ENCODE measurements at regions not wholly inside any gene's neighbourhood (a gene's known extent, or its start where the extent isn't known, plus 50 kb on each side); places are given as distances from the start of the nearest gene placed in this dataset.
A peak's percentile ranks its signal among the peaks of the same experiment; 100 is the strongest.

- no peak for TF ChIP-seq ZNF565 (CRISPR knock-in tag; conservative IDR thresholded peaks at IDR 0.05; ENCODE audit: low read depth)
- ATAC-seq = no peak
Measured at GRCh38 chr14:48382961-48383360, 707.6 kb upstream of the MDGA2 start.

DNA sequence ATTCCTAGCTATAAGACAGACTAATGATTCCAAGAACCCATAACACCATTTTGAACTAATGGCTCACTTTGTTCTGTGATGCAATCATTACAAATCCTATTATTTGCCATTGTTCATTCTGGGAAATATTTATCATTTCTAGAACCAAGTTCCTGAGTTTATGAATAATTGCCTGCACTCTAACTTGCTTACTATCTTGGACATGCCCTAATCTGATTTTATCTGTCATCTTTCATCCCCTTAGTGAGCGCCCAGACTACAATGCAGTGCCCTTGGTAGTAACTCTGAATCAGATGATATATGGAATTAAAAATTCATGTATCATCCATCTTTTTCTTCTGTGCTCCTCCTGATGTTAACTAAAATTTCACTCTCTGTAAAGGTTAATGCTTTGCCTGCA, 703.1 kb upstream of the MDGA2 start:
- TF ChIP-seq PPARA (CRISPR knock-in tag; IDR thresholded peaks at IDR 0.05; ENCODE audit: borderline replicate concordance) (no peak), SNAI2 (CRISPR knock-in tag; IDR thresholded peaks at IDR 0.05) (no peak), BACH2 (CRISPR knock-in tag; IDR thresholded peaks at IDR 0.05; ENCODE audit: borderline replicate concordance) (no peak), TCF4 (CRISPR knock-in tag; IDR thresholded peaks at IDR 0.05; ENCODE audit: borderline replicate concordance) (no peak), RARB (CRISPR knock-in tag; IDR thresholded peaks at IDR 0.05) (no peak), ISL1 (CRISPR knock-in tag; IDR thresholded peaks at IDR 0.05) (peak; percentile 88)
- ATAC-seq = no peak

GRCh38 chr14:48373981-48374380, 698.6 kb upstream of the MDGA2 start:
- TF ChIP-seq ISL1 (CRISPR knock-in tag; IDR thresholded peaks at IDR 0.05) = peak; percentile 69
- TF ChIP-seq, protein P1, sequence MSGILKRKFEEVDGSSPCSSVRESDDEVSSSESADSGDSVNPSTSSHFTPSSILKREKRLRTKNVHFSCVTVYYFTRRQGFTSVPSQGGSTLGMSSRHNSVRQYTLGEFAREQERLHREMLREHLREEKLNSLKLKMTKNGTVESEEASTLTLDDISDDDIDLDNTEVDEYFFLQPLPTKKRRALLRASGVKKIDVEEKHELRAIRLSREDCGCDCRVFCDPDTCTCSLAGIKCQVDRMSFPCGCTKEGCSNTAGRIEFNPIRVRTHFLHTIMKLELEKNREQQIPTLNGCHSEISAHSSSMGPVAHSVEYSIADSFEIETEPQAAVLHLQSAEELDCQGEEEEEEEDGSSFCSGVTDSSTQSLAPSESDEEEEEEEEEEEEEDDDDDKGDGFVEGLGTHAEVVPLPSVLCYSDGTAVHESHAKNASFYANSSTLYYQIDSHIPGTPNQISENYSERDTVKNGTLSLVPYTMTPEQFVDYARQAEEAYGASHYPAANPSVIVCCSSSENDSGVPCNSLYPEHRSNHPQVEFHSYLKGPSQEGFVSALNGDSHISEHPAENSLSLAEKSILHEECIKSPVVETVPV (CRISPR knock-in tag; IDR thresholded peaks at IDR 0.05) = no peak
- no peak for TF ChIP-seq SNAI2 (CRISPR knock-in tag; IDR thresholded peaks at IDR 0.05)
- TF ChIP-seq PPARA (CRISPR knock-in tag; IDR thresholded peaks at IDR 0.05; ENCODE audit: borderline replicate concordance) = no peak
- TF ChIP-seq ZC3H10 (CRISPR knock-in tag; IDR thresholded peaks at IDR 0.05) = no peak
- no peak for ATAC-seq

GRCh38 chr14:48350971-48351370, 675.6 kb upstream of the MDGA2 start:
- ATAC-seq = no peak

DNA sequence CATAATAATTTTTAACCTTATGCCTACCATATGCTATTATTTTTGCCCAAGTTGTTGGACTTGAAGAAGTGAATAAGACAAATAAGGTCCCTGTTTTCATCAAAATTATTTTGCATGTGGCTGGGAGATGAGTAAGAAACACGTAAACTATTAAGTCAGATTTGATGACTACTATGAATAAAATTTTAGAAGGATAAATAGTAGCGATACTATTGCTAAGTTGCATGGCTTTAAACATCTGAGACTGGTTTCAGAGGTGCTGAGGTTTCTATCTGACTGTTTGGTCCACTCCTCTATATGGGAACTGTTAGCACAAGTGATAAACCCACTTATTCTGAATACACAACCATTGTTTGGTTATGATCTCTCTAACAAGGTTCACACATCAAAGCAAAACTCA, 674.3 kb upstream of the MDGA2 start:
- ATAC-seq = no peak
- TF ChIP-seq, protein P2, sequence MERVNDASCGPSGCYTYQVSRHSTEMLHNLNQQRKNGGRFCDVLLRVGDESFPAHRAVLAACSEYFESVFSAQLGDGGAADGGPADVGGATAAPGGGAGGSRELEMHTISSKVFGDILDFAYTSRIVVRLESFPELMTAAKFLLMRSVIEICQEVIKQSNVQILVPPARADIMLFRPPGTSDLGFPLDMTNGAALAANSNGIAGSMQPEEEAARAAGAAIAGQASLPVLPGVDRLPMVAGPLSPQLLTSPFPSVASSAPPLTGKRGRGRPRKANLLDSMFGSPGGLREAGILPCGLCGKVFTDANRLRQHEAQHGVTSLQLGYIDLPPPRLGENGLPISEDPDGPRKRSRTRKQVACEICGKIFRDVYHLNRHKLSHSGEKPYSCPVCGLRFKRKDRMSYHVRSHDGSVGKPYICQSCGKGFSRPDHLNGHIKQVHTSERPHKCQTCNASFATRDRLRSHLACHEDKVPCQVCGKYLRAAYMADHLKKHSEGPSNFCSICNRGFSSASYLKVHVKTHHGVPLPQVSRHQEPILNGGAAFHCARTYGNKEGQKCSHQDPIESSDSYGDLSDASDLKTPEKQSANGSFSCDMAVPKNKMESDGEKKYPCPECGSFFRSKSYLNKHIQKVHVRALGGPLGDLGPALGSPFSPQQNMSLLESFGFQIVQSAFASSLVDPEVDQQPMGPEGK (CRISPR knock-in tag; IDR thresholded peaks at IDR 0.05; ENCODE audit: borderline replicate concordance) = no peak
- TF ChIP-seq TSHZ2 (CRISPR knock-in tag; IDR thresholded peaks at IDR 0.05) = no peak
- TF ChIP-seq ARNTL (CRISPR knock-in tag; IDR thresholded peaks at IDR 0.05; ENCODE audit: borderline replicate concordance, low read depth) = no peak
- TF ChIP-seq, protein P1 (CRISPR knock-in tag; IDR thresholded peaks at IDR 0.05) = no peak
- TF ChIP-seq ISL1 (CRISPR knock-in tag; IDR thresholded peaks at IDR 0.05) = no peak
- no peak for TF ChIP-seq TCF4 (CRISPR knock-in tag; IDR thresholded peaks at IDR 0.05; ENCODE audit: borderline replicate concordance)
- no peak for TF ChIP-seq OSR1 (CRISPR knock-in tag; IDR thresholded peaks at IDR 0.05)
- no peak for TF ChIP-seq SNAI2 (CRISPR knock-in tag; IDR thresholded peaks at IDR 0.05)
- TF ChIP-seq ZC3H10 (CRISPR knock-in tag; IDR thresholded peaks at IDR 0.05) = no peak

More at GRCh38 chr14:48350971-48351370, 675.6 kb upstream of the MDGA2 start:
- TF ChIP-seq ISL1 (CRISPR knock-in tag; IDR thresholded peaks at IDR 0.05) = 0 out of 2 replicates have a peak, but pooled peaks have one; percentile 20
- no peak for TF ChIP-seq CSDC2 (CRISPR knock-in tag; IDR thresholded peaks at IDR 0.05)
- TF ChIP-seq OSR1 (CRISPR knock-in tag; IDR thresholded peaks at IDR 0.05) = no peak
- TF ChIP-seq ZNF70 (CRISPR knock-in tag; IDR thresholded peaks at IDR 0.05) = no peak

- no peak for ATAC-seq
- no peak for TF ChIP-seq OSR1 (CRISPR knock-in tag; IDR thresholded peaks at IDR 0.05)
- TF ChIP-seq BACH2 (CRISPR knock-in tag; IDR thresholded peaks at IDR 0.05; ENCODE audit: borderline replicate concordance) = no peak
- TF ChIP-seq GLIS3 (CRISPR knock-in tag; IDR thresholded peaks at IDR 0.05) = no peak
- no peak for TF ChIP-seq CREB5 (CRISPR knock-in tag; IDR thresholded peaks at IDR 0.05; ENCODE audit: low read depth)
- no peak for TF ChIP-seq RARB (CRISPR knock-in tag; IDR thresholded peaks at IDR 0.05)
- no peak for TF ChIP-seq TSHZ2 (CRISPR knock-in tag; IDR thresholded peaks at IDR 0.05)
- no peak for TF ChIP-seq ARNTL (CRISPR knock-in tag; IDR thresholded peaks at IDR 0.05; ENCODE audit: borderline replicate concordance, low read depth)
- no peak for TF ChIP-seq ZNF8 (CRISPR knock-in tag; IDR thresholded peaks at IDR 0.05)
- no peak for TF ChIP-seq ZFP3 (CRISPR knock-in tag; IDR thresholded peaks at IDR 0.05)
Measured at GRCh38 chr14:48341069-48341468, 665.7 kb upstream of the MDGA2 start.

All from SK-N-SH treated with all-trans-retinoic acid at 6 μM for 48 hours (cell line).